Activated gamma-delta T cell treated with anti-CD3 and anti-CD28 coated beads, Interleukin-2, amount 50 U/mL, for 16 hours (primary cell): ENCODE measurements at regions not wholly inside any gene's neighbourhood (a gene's known extent, or its start where the extent isn't known, plus 50 kb on each side); places are given as distances from the start of the nearest gene placed in this dataset.
"Not testable (repeated sequence)": the region's sequence is repeated elsewhere in the genome, so short reads cannot be mapped to it uniquely, and the experiment has no call there.

Experiments used
- DNase-seq: peaks from one replicate; pipeline ENCODE4 v3.0.0-alpha.2; 2020; ENCODE audit warnings: low read depth

DNA sequence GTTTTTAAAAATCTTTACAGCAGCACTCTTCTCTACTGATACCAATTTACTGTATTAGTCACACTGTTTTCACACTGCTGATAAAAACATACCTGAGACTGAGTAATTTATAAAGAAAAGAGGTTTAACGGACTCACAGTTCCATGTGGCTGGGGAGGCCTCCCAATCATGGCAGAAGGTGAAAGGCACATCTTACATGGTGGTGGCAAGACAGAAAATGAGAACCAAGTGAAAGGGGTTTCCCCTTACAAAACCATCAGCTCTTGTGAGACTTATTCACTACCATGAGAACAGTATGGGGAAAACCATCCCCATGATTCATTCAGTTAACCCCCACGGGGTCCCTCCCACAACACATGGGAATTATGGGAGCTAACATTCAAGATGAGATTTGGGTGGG lies 481.9 kb upstream of the TLE4 start:
- DNase-seq: not testable (repeated sequence)

DNA sequence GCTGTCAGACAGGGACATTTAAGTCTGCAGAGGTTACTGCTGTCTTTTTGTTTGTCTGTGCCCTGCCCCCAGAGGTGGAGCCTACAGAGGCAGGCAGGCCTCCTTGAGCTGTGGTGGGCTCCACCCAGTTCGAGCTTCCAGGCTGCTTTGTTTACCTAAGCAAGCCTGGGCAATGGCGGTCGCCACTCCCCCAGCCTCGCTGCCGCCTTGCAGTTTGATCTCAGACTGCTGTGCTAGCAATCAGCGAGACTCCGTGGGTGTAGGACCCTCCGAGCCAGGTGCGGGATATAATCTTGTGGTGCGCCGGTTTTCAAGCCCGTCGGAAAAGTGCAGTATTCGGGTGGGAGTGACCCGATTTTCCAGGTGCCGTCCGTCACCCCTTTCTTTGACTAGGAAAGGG lies 468.5 kb upstream of the TLE4 start:
- not testable (repeated sequence) for DNase-seq

DNA sequence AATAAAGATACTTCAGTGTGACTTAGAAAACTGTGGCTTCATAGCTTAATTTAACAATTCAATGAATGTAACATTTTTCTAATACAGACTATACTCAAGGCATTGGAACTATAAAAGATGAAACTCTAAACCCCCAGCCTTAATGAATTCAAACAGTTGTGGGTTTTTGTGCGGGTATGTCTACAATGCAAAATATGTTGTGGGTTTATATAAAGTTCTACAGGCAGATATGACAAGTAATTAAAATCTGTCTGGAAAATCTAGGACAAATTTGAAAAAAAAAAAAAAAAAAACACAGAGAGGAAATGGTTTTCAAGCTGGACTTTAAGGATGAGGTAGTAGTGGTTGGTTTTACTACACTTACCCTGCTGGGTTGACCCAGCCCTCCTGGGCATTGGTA lies 467.5 kb upstream of the TLE4 start:
- DNase-seq: no peak

DNA sequence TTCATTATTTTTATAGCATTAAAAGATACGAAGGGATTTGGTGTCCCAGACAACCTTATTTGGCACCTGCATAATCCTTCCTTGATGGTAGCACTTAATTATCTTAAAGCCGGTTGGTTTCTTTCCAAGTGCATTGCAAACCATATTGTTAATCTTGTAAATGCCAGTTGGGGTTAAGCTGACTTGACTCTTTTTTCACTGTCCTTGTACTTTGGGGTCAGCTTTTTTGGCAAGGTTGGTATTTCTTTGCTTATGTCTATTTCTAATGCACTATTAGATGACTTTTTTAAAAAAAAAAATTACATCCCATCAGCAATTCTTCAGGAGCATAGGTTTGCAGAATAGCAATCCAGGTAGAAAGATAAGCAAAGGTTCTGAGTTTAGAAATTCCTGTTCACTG lies 466.8 kb upstream of the TLE4 start:
- no peak for DNase-seq

DNA sequence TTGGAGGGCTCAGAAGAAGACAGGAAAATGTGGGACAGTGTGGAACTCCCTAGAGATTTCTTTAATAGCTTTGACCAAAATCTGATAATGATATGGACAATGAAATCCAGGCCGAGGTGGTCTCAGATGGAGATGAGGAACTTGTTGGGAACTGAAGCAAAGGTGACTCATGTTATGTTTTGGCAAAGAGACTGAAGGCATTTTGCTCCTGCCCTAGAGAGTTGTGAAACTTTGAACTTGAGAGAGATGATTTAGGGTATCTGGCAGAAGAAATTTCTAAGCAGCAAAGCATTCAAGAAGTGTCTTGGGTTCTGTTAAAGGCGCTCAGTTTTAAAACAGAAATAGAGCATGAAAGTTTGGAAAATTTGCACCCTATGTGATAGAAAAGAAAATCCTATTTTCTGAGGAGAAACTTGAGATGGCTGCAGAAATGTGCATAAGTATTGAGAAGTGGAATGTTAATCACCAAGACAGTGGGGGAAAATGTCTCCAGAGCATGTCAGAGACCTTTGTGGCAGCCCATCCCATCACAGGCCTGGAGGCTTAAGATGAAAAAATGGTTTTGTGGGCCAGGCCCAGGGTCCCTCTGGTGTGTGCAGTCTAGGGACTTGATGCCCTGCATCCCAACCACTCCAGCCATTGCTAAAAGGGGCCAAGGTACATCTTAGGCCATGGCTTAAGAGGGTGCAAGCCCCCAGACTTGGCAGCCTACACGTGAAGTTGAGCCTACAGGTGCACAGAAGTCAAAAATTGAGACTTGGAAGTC lies 463.7 kb upstream of the TLE4 start:
- no peak for DNase-seq

DNA sequence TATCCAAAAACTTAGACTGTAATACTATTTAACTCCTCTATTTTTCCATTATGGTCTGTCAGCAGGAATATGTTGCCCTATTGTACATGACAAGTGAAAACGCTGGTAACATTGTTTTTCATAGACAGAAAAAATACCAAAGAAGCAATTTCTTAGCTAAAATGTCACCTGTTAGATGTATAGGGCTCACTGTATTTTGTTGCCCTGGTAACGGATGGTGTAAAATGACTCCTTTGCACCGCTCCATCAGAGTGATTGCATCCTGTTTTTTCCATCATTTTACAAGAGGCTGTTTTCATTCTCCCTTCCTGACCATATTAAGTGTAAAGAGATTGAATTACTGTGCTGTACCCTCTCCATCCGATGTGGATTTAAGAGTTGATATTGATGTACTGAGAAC lies 460.1 kb upstream of the TLE4 start:
- DNase-seq: no peak

DNA sequence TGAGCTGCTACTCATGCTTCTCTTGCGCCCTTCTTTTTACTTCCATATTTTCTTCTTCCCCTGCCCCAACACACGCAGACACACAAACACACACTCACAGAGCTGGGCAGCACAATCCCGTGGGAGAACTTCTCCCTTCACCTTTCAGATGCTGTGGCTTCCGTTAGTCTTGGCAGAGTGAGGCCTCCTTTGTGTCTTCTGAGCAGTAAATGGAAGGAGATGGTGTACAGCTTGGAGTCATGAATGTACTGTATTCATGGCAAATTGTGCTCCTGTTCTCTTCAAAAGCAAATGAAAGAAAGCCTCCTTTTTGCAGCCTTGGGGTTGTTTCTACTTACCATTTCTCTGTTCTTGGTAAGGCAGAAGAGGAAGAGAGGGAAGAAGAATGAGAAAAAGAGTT lies 456.6 kb upstream of the TLE4 start:
- DNase-seq: no peak

DNA sequence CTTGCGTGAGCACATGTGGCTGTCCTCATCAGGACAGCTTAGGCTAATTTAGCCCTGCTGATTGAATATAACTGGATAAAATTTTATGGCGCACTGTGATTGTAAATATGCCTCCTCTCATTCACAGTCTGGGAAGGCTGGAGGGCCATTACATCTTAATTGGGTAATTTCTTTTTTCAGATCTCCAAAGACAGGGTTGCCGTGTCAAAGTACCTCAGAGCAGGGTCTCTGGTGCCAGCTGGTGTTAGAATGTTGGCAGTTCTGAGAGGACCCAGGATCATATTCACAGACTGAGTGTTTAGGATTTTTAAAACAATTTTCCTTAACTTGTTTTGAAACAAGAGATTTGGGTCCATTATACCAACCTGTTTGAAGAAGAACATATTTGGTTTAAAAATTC lies 455.7 kb upstream of the TLE4 start:
- no peak for DNase-seq

DNA sequence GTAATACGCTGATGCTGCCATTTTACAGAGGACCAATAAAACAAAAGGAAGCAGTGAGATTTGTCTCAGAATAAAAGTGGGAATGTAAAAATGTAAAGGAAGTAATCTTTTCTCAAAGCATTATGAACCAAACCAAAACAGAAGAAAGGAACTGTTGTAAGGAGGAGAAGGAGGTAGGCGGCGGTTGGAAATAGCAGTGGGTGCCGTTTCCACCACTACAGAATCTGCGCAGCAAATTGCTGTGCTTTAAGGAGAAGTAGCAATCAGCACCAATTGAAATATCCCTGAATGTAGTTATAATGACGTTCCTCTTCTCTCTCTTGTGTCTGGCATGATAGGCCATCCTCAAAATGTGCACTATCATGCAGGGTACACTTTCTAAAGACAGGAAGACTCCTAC lies 455.1 kb upstream of the TLE4 start:
- no peak for DNase-seq

DNA sequence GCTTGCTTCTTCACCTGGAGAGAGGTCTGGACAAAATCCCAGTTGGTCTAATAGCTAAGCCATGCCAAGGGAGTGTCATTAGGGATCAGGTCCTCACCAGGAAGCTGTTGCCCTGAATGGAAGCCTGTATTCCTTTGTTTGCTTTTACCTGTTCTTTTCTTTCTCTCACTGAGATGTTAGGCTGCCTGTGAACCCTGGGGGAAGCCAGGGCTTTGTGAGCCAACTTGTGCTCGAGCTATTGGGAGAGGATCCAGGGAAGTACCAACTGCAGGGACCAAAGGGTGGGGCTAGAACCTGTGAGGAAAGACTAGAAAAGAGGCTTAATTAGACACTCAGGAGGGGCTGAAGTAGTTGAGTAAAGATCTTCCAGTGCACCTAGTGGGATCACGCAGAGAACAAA lies 451.2 kb upstream of the TLE4 start:
- no peak for DNase-seq

DNA sequence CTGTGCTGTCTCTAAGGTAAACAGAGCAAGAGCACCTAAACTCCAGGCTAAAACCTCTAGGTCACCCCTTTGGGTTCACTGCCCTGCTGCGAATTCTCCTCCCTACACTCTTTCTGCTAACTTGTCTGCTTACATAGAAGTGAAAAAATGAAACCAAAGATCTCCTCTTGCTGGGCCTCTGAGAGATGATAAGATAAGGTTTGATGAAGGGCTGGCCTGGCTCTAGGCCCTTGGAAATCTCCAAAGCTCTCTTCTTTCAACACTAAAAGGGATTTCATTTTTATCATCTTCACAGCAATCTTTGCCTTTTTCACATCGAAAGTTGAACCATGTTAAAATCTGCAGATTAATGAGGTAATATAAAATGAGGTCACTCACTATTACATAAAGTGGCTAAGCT lies 450.8 kb upstream of the TLE4 start:
- no peak for DNase-seq

DNA sequence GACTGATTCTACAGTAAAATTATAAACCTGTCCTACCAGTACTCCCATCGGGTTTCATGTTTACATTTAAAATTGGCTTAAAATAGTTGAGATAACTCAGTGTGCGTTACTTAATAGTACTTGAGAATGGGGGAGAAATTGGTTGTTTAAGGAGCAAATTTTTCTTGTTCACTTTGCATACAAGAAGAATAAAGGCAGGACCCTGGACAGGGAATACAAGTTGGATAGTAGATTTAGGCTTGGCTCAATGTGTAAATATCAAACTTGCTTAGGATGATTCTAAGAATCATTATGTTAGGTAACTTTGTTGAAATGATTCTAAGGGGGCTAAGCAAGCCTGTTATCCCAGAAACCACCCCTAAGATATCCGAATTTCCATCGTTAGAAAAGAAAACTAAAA lies 448.4 kb upstream of the TLE4 start:
- DNase-seq: no peak

DNA sequence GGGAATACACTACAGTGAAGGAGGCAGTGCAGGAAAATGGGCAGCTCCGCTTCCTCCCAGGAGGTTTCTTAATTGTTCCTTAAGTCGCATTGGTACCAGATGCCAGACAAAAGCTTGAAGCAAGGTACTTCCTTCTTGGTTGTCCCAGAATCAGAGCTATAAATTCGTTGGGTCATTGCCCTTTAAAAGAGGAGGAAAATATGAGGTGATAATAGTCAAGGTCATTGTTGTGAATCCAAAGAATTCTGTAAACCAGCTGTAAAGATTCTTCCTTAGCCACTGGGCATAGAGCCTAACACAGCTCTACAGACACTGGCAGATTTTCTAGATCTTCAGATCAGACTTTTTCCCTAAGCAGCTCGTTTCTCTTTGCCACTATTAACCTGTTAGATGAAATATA lies 444.1 kb upstream of the TLE4 start:
- no peak for DNase-seq

DNA sequence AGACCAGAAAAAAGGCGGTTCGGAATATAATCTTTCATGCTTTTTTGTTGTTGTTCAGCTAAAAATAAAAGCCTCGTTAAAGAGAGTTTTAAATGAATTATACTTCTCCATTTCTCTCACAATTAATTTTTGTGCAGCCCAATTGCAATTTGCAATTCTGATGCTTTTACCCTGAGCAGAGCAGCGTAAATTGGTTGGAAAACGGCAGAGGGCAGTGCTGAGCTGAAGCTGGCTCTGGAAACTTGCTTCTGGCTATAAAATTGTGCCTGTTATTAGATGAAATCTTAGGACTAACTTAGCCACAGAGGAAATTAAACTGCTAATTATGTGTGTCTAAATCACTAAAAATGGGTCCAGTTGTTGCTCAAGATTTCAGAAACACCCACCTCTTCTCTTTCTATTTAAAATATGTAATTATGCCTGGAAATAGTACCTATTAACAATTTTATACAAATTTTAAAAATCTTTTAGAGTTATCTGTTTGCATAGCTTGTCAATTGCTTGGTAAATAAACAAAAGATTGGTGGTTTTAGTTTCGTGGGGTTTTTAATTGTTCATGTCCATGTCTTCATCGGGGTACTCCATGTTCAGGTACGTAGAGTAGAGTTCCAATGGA lies 441.8 kb upstream of the TLE4 start:
- no peak for DNase-seq

DNA sequence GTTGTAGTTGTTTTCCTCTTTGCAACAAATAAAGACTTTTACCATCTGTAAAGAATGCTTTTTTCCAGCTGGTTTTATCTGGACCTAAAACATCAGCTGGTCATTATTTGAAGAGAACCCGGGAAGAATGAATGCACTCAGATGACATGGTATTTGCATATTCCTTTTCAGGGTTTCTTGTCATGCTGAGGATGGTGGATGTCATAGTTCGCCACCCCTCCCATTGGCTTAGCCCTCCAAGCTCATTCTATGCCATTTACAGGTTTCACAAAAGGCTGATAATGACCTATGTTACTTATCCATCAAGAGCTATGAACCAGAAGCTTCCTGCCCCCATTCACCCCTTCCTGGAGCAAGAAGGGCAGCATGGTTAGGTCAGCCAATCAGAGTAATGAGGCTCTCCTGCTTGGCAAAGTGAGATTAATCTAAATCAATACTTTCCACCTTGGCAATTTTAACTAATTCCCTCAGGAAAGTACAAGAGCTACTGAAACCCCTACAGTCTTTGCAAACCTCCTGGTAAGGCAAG lies 440.5 kb upstream of the TLE4 start:
- no peak for DNase-seq

DNA sequence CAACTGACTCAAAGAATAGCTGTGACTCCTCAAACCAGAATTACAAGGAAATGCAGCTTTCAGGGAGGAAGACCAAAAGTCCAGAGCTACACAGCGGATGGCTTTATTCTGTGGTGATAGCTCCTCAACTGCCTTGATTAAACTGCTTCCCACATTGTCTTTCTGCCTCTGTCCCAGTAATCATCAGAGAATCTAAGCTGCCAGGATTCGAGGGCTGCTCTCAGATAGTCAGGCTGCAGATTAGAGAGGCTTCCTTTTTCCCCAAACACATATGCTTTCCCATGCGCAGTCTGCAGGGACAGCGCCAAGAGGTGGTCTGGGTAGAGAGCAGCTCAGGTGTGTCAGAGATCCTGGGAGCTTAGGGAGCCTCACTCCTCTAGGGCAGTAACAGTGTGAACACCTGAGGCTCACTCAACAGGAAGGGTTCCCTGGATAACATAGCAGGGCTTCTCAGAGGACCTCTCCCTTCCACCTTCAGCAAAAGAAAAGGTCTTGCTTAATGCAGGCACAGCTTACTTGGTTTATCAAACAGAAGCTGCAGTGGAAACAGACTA lies 439.9 kb upstream of the TLE4 start:
- no peak for DNase-seq

DNA sequence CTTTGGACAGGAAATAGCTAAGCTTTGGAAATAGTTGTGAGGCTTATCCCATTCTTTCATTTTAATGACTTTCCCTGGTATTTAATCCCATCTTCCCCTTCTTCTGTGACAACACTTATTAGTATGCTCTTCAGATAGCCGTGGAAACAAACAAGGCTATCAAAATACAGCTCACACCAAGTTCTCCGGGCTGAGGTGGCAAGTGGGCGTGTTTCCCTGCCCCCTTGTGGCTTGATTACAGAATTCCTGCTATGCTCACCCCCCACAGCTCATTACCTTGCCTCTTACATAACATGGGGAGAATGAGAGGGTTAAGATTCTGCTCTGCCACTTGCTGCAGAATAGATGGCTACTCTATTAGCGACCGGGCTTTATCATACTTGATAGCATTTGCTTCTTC lies 437.1 kb upstream of the TLE4 start:
- no peak for DNase-seq

DNA sequence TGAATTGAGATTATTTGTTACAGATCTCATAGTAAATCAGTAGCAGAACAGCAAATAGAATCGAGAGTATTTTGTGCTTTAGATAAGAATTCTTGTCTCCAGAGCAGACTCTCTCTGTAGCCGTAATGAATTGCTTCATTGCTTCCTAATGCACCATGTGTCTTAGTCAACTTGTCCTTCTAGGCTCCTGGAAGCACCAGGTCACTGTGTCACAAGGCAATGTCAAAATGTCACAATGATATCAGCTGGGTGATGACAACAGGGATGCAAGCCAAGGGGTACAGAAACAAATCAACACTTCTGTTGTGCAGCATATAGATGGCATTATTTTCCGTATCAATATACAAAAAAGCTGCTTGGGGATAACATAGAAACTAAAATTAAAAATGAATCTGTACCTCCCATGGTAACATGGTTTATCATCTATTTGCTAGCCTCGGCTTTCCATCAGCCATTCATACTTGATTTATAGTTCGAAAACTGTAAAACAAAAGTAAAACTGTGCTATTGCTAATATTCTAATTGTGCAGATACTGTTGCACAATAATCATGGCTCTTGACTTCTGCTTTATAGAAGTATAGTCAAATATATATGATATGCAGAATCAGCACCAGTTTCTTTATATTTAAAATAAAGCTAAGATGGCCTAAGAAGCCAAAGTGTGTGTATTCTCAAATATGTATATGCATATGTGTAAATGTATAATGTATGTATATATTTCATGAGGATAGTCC lies 435.9 kb upstream of the TLE4 start:
- no peak for DNase-seq

DNA sequence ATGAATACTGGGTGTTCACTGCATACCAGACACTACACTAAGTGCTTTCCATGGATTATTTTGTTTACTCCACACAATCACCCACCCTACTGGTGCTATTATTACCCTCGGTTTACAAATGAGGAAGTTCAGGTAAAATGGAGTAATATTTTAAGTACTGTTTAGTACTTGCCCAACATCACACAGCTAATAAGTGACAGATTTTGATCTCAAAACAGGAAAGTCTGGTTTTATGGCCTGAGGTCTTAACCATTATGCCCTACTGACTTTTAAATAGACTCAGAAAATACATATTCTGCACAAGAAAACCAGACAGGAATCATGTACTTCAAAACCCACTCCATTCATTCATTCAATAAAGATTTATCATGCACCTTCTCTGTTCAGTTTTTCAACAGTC lies 431.0 kb upstream of the TLE4 start:
- no peak for DNase-seq

DNA sequence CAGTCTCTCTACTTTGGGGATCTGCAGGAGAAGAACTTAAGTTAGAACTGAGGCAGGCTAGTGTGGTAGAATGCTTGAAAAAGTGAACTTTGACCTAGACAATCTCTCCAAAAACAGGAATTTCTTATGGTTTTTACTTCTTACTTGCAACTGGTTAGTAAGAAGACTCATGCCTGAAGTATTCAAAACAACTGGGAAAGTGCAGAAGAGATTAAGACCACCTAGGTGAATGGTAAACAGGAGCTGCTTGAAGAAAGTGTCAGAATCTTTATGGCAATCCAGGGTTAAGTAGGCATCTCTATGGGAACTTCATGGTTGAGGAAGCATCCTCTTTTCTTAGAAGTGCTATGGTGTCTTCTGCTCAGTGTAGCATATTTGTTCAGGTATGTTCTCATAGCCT lies 428.6 kb upstream of the TLE4 start:
- DNase-seq: no peak

DNA sequence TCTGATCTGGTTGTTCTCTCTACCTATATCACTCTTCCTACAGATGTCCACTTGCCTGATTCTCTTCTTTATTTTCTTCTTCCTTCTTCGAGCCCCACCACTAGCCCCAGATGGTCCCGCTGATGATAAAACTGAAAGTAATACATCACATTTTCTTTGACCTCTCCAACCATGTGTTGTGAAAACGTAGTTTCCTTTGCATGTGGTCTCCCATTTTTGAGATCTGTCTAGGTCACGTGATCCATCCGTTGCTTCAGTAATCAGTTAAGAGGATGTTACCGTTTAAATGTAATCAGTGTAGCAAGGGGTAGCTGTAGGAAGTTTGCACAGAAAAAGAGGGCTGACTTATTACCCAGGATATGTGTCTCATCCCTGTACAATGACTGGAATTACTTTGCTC lies 426.3 kb upstream of the TLE4 start:
- DNase-seq: no peak

DNA sequence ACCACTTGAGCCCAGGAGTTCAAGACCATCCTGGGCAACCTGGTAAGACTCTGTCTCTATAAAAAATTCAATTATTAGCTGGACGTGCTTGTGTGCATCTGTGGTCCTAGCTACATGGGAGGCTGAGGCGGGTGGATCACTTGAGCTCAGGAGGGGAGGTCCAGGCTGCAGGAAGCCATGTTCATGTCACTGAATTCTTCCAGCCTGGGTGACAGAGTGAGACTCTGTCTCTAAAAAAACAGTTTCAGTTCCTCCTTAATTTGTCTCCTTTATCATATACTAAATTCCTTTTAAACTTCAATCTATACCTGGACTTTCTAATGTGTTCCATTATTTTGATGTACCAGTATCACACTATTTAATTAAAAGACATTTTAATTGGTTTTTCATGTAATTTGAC lies 422.2 kb upstream of the TLE4 start:
- no peak for DNase-seq

DNA sequence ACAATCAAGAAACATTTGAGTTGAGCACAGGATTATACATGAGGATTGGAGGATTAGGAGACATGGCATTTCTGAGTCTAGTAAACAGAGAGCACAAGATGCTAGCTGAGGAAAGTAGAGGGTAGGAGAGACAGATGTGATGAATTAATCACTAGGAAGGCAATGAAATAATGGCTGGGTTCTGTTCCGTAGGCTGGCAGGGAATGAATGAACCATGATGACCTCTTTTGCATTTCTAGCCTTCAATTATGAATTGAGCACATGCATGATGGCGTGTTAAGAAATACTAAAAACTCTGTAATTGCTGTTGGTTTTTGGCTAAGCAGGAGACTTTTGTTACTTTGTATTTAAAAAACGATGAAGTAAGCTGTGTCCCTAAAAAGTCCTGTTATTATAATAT lies 420.0 kb upstream of the TLE4 start:
- DNase-seq: no peak
